ENCODE measurements at regions not wholly inside any gene's neighbourhood (a gene's known extent, or its start where the extent isn't known, plus 50 kb on each side); places are given as distances from the start of the nearest gene placed in this dataset.

DNA sequence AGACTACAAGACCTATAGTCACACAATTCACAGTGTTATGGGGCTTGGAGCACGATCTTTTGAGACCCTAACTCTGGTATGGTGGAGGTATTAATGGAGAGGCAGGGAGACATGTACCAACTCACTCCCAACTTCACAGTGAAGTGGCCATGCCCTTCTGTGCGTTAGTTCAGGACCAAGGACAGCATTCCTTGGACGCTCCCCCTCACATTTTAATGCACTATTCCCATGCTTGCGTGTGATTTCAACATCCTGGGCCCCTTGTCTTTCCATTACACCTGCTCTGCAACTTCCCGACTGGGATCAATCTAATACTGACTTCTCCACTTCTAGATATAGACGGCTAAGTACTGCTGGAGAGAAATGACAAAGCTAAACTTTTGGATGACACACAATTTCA is 72.7 kb downstream of the PLCE1 start:
- Histone ChIP-seq H3K4me3 (ENCODE audit: low read length) (no peak overlapping the region), H3K9me3 (ENCODE audit: control insufficient read depth, low read length) (no peaks in the 10 kb centered on the region), H3K27me3 (ENCODE audit: control insufficient read depth, insufficient read depth) (no peaks in the 10 kb centered on the region), H3K27ac (ENCODE audit: low read length) (no peak overlapping the region), H3K4me1 (ENCODE audit: control insufficient read depth, insufficient read depth, low read length) (peaks cover 3% of the 10 kb centered on the region)
- DNase-seq (no peak), ATAC-seq (peak; percentile 57 to 58)
- whole genome bisulfite sequencing = 27% methylated on average over 6 of the region's 6 CpGs
- intact Hi-C loops (cut with DNase I) = no loop called here

DNA sequence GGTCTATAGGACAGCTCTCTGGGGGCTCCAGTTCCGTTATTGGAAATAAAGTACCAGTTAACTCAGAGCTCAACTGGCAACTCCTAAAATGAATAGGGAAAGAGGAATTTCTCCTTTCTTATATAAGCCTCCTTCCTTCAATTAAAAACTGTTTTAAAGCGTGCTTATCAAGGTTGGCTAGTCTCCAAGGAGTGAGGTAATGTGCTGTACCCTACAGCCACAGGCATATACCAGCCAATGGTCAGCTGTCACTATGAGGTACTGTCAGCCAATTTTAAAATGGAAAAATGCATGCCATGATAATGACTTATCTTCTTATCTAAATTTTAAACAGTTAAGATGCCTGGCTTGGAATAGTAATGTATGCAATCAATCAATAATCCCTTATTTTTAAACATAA is 76.2 kb downstream of the PLCE1 start:
- DNase-seq (no peak), ATAC-seq (peak in 1 of 2 donors; percentile 37)
- 24% methylated on average over 2 of the region's 2 CpGs for WGBS
- intact Hi-C loops (cut with DNase I) = loop anchor here in 1 of 4 donors (10.0 kb wide), 1 partner anchor 75 kb away; the partner anchor contains the start of gene PLCE1
- Histone ChIP-seq H3K9me3 (ENCODE audit: control insufficient read depth, low read length) (no peaks in the 10 kb centered on the region), H3K27me3 (ENCODE audit: control insufficient read depth, insufficient read depth) (no peaks in the 10 kb centered on the region), H3K27ac (ENCODE audit: low read length) (no peak overlapping the region), H3K4me3 (ENCODE audit: low read length) (no peak overlapping the region), H3K4me1 (ENCODE audit: control insufficient read depth, insufficient read depth, low read length) (peaks cover 3% of the 10 kb centered on the region)

DNA sequence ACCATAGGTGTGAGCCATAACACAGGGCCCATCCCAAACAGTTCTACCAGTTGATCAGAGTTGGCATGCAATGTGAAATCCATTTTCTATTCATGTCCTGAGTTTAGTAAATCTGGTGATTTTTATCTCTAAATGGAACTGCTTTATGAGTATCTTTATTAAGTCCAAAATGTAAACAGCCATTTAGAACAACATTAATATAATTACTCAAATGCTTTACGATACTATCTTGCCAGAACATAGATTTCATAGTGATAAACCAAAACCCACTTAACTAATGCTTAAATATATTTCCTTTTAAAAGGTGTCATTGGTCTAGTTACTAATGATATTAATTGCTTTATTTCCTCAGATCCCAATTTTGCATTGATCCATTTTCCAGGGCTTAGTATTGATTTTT is 80.7 kb downstream of the PLCE1 start:
- Histone ChIP-seq H3K9me3 (ENCODE audit: control insufficient read depth, low read length) (no peaks in the 10 kb centered on the region), H3K4me3 (ENCODE audit: low read length) (no peak overlapping the region), H3K4me1 (ENCODE audit: control insufficient read depth, insufficient read depth, low read length) (no peaks in the 10 kb centered on the region), H3K27ac (ENCODE audit: low read length) (no peak overlapping the region), H3K27me3 (ENCODE audit: control insufficient read depth, insufficient read depth) (no peaks in the 10 kb centered on the region)
- DNase-seq (no peak), ATAC-seq (no peak)
- intact Hi-C loops (cut with DNase I) = loop anchor here in 1 of 4 donors (10.0 kb wide), 1 partner anchor 80 kb away; the partner anchor contains the start of gene PLCE1
- WGBS = 90% methylated on average over 1 of the region's 1 CpG

DNA sequence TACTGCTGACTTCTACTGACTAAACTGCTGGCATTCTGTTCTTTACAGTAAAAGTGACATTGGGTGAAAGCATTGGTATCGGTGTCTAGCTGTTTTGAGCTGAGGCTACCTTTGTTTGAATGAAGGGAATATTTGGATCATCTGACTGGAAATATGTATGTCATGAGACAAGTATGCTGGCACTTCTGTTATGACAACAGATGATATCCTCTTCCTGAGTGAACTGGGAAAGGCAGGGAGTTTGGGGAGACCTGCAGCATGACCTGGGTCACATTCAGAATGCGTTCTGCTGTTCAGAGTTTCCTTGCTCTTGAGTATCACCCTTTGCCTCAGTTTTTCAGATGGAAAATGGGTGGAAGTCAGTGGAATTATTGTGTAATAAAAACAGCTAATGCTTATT is 81.8 kb downstream of the PLCE1 start:
- ATAC-seq (no peak), DNase-seq (no peak)
- 56% methylated on average over 2 of the region's 2 CpGs for WGBS
- intact Hi-C loops (cut with DNase I) = loop anchor here in 2 of 4 donors (5.0 to 10.0 kb wide), 2 partner anchors 81 to 242 kb away; partner anchors contain the start of gene PLCE1 (in 1 of the 2)
- no peak overlapping the region for H3K4me3 ChIP-seq (ENCODE audit: low read length)
- H3K27me3 ChIP-seq (ENCODE audit: control insufficient read depth, insufficient read depth) = no peaks in the 10 kb centered on the region
- H3K9me3 ChIP-seq (ENCODE audit: control insufficient read depth, low read length) = no peaks in the 10 kb centered on the region
- no peak overlapping the region for H3K27ac ChIP-seq (ENCODE audit: low read length)
- no peaks in the 10 kb centered on the region for H3K4me1 ChIP-seq (ENCODE audit: control insufficient read depth, insufficient read depth, low read length)

DNA sequence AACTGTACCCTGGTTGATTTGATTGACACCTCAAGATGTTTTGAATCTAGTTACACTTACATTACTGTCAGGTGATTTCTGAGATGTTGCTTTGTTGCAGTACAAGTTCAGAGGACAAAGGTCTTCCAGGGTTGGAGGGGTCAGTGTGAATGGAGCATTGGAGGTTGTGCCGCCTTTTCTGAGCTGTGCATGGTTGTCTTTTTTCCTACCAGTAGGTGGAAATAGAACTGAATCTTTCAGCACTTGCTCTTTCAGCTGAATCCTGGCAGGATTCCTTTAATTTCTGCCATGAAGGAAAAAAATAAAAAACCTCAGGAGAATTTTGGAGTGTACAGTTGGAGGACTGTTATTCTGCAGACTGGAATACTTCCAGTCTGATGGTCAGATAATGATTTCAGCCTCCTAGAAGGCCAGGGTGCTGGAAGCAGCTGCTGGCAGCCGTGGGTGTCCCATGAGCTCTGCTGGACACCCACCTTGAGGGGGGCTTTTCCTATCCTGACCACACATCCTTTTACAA is 82.7 kb downstream of the PLCE1 start:
- Histone ChIP-seq H3K9me3 (ENCODE audit: control insufficient read depth, low read length) (no peaks in the 10 kb centered on the region), H3K4me1 (ENCODE audit: control insufficient read depth, insufficient read depth, low read length) (no peaks in the 10 kb centered on the region), H3K27ac (ENCODE audit: low read length) (no peak overlapping the region), H3K4me3 (ENCODE audit: low read length) (no peak overlapping the region), H3K27me3 (ENCODE audit: control insufficient read depth, insufficient read depth) (no peaks in the 10 kb centered on the region)
- intact Hi-C loops (cut with DNase I) = loop anchor here in 2 of 4 donors (5.0 to 10.0 kb wide), 2 partner anchors 82 to 241 kb away; partner anchors contain the start of gene PLCE1 (in 1 of the 2)
- 21% methylated on average over 2 of the region's 2 CpGs for WGBS
- ATAC-seq = peak; percentile 79 to 83
- peak in 1 of 3 donors; percentile 57 for DNase-seq

DNA sequence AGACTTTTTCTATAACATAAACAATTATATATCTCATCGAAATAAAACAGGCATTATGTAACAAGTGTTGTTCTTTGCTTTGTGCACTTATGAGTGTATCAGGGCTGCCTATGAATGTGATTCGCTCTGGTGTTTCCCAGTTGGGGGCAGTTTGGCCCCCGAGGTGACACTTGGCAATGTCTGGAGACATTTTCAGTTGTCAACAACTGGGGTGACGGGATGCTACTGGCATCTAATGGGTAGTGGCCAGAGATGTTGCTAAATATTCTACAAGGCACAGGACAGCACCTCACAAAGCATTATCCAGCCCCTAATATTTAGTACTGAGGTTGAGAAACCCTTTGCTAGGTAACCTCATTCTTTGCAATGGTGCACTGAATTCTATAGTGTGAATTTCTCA is 83.3 kb downstream of the PLCE1 start:
- Histone ChIP-seq H3K27me3 (ENCODE audit: control insufficient read depth, insufficient read depth) (no peaks in the 10 kb centered on the region), H3K4me1 (ENCODE audit: control insufficient read depth, insufficient read depth, low read length) (no peaks in the 10 kb centered on the region), H3K4me3 (ENCODE audit: low read length) (no peak overlapping the region), H3K27ac (ENCODE audit: low read length) (no peak overlapping the region), H3K9me3 (ENCODE audit: control insufficient read depth, low read length) (no peaks in the 10 kb centered on the region)
- ATAC-seq (peak; percentile 44 to 50), DNase-seq (no peak)
- WGBS = 29% methylated on average over 4 of the region's 4 CpGs
- intact Hi-C loops (cut with DNase I) = loop anchor here in 2 of 4 donors (5.0 to 10.0 kb wide), 2 partner anchors 82 to 240 kb away; partner anchors contain the start of gene PLCE1 (in 1 of the 2)

DNA sequence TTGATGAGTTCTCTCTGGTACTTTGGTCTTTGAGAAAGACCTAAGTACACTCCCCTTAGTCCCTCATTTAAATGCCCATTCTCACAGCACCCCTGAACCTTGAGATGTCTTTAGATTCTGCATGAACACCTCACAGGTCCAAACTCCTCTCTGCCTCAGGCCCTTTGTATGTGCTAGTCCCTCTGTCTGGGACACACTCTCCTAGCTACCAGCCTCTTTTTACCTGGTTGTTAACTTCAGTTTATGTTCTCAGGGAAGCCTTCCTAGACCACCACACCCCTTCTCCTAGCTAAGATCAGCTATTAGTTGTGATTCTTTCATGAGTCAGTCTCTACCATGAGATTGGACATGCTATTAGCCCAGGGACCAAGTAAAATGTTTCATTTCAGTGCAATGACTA is 86.4 kb downstream of the PLCE1 start:
- no peak overlapping the region for H3K27ac ChIP-seq (ENCODE audit: low read length)
- intact Hi-C loops (cut with DNase I) = no loop called here
- no peak for ATAC-seq

DNA sequence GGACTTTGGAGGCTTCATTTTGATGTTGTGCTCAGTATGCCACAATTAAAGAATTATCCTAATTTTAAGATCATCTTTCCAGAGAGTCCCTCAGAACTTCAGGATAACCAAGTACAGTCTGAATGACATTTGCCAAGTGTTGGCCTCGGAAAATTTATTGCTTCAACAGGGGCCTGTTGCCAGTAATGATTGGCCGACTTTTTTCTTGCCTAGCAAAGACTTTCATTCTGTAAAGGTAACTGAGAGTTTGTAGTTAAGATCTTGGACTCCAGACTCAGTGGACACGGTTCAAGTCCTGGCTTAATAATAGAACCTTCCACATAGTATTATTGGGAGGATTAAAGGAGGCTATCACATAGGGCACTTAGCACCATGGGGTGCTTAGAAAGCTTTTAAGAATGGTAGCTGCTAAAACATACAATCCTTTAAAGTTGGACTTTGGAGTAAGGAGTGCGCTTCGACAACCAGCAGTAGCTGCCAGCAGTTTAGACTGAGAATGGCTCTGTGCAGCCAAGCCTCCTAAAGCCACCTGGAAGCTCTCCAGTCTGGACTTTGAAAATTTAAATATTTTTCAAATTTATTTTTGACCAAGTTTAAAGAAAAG is 90.0 kb downstream of the PLCE1 start:
- Histone ChIP-seq H3K9me3 (ENCODE audit: control insufficient read depth, low read length) (no peaks in the 10 kb centered on the region), H3K27me3 (ENCODE audit: control insufficient read depth, insufficient read depth) (no peaks in the 10 kb centered on the region), H3K4me3 (ENCODE audit: low read length) (no peak overlapping the region), H3K4me1 (ENCODE audit: control insufficient read depth, insufficient read depth, low read length) (peaks cover 3% of the 10 kb centered on the region), H3K27ac (ENCODE audit: low read length) (no peak overlapping the region)
- WGBS = 50% methylated on average over 5 of the region's 5 CpGs
- intact Hi-C loops (cut with DNase I) = no loop called here
- DNase-seq (no peak), ATAC-seq (no peak)

More for the DNA sequence above, 86.4 kb downstream of the PLCE1 start:
- H3K4me3 ChIP-seq (ENCODE audit: low read length) = no peak overlapping the region
- no peaks in the 10 kb centered on the region for H3K27me3 ChIP-seq (ENCODE audit: control insufficient read depth, insufficient read depth)
- H3K9me3 ChIP-seq (ENCODE audit: control insufficient read depth, low read length) = no peaks in the 10 kb centered on the region
- no peak for DNase-seq
- H3K4me1 ChIP-seq (ENCODE audit: control insufficient read depth, insufficient read depth, low read length) = no peaks in the 10 kb centered on the region

DNA sequence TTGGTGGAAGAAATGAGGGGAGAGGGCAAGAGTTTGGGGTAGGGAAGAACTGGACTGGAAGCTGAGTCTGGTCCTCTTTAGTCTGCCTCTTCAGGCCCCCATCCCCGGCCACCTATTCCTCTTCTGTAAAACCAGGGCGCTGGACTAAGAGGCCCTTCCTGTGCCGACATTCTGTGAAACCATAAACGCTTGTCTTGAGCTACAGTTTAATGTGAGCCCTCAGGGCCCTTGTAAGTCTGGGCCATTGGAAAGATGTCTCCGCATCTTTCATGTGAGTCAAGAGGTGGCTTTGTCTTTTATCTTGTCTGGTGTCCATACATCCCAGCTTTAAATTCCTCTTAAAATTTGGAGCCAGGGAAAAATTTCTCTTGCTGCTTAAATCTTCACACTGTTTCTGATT is 90.6 kb downstream of the PLCE1 start:
- Histone ChIP-seq H3K4me1 (ENCODE audit: control insufficient read depth, insufficient read depth, low read length) (peaks cover 3% of the 10 kb centered on the region), H3K9me3 (ENCODE audit: control insufficient read depth, low read length) (no peaks in the 10 kb centered on the region), H3K4me3 (ENCODE audit: low read length) (no peak overlapping the region), H3K27me3 (ENCODE audit: control insufficient read depth, insufficient read depth) (no peaks in the 10 kb centered on the region), H3K27ac (ENCODE audit: low read length) (no peak overlapping the region)
- WGBS = 90% methylated on average over 5 of the region's 5 CpGs
- intact Hi-C loops (cut with DNase I) = no loop called here
- ATAC-seq = no peak
- no peak for DNase-seq

DNA sequence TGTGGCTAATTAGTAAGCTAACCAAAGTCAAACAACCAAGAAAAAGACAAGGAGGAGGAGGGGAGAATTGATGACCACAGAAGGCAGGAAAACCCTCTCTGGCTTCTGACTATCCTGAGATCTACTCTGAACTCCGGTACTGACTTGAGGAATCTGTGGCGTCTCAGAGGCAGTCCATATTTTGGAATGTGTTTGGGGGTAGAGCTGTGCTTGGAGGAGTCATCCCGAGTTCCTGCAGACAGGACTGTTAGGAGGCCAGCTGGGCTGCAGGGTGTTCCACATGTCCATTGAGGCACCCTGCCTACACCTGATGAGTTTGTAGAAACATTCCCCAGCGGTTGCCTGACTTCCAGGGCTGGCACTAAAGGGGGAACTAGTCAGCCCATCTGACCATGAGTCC is 91.6 kb downstream of the PLCE1 start:
- Histone ChIP-seq H3K27ac (ENCODE audit: low read length) (no peak overlapping the region), H3K4me1 (ENCODE audit: control insufficient read depth, insufficient read depth, low read length) (peaks cover 3% of the 10 kb centered on the region), H3K9me3 (ENCODE audit: control insufficient read depth, low read length) (no peaks in the 10 kb centered on the region), H3K4me3 (ENCODE audit: low read length) (no peak overlapping the region), H3K27me3 (ENCODE audit: control insufficient read depth, insufficient read depth) (no peaks in the 10 kb centered on the region)
- DNase-seq = no peak
- no peak for ATAC-seq
- intact Hi-C loops (cut with DNase I) = no loop called here
- 76% methylated on average over 4 of the region's 4 CpGs for WGBS

DNA sequence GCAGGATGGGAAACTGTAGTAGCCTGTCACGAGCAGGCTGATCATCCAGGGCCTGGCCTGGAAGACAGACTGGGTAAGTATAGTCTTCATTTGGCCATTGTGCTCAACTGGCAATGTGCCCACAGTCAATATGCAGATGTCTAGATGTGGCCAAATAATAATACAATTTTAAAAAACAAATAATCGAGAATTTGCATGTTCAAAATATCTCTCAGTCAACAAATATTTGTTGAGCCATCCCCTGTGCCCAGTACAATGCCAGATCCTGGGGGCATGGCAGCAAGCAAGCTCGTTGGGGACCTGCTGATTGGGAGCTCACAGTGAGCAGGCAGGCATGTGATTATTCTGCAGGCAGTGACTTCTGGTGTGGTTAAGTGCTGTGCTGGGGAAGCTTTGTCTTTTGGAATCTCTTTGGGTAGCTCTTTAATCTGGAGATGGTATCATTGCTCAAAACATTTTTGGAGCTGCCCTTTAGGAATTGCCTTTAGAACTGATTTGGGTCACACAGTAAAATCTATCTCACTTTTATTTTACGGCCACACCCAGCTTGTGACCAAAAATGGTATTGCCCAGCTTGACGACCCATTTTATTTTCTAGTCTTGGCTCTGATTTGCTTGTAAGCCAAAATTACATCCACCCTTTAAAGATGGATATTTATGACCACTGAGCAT is 92.2 kb downstream of the PLCE1 start:
- intact Hi-C loops (cut with DNase I) = no loop called here
- H3K4me1 ChIP-seq (ENCODE audit: control insufficient read depth, insufficient read depth, low read length) = peaks cover 3% of the 10 kb centered on the region
- no peak overlapping the region for H3K4me3 ChIP-seq (ENCODE audit: low read length)
- no peak overlapping the region for H3K27ac ChIP-seq (ENCODE audit: low read length)
- no peaks in the 10 kb centered on the region for H3K27me3 ChIP-seq (ENCODE audit: control insufficient read depth, insufficient read depth)
- WGBS = 60% methylated on average over 5 of the region's 5 CpGs
- DNase-seq (no peak), ATAC-seq (no peak)
- H3K9me3 ChIP-seq (ENCODE audit: control insufficient read depth, low read length) = no peaks in the 10 kb centered on the region

All from right cardiac atrium (tissue), 5 donors.